ENCODE measurements at regions not wholly inside any gene's neighbourhood (a gene's known extent, or its start where the extent isn't known, plus 50 kb on each side); places are given as distances from the start of the nearest gene placed in this dataset.
"Not testable (repeated sequence)": the region's sequence is repeated elsewhere in the genome, so short reads cannot be mapped to it uniquely, and the experiment has no call there.

DNA sequence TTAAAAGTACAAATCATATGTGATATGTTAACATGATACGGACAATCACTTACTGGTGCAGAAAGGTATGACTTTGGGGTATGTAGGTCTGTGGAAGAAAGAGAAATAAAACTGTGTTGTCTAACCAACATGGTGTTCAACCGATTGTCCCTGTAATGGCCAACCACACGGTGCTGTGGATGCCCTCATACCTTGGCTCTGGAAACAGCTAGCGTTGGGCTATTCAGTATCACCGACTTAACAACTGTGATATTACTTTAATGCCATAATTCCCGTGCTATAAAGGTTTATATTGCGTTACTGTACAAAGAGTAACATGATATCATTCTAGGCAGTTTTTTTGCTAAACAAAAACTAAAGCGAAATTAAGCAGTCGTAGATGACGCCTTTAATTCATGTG lies 448.3 kb downstream of the EFNB2 start:
- in situ Hi-C loops (cut with MboI; ENCODE audit: low sequenced_read_pairs, unreplicated experiment): loop anchor here (25.0 kb wide), 1 partner anchor 450 kb away; the partner anchor contains the start of gene EFNB2
- no peak for DNase-seq (ENCODE audit: low spot score)
- TF ChIP-seq, protein P1, sequence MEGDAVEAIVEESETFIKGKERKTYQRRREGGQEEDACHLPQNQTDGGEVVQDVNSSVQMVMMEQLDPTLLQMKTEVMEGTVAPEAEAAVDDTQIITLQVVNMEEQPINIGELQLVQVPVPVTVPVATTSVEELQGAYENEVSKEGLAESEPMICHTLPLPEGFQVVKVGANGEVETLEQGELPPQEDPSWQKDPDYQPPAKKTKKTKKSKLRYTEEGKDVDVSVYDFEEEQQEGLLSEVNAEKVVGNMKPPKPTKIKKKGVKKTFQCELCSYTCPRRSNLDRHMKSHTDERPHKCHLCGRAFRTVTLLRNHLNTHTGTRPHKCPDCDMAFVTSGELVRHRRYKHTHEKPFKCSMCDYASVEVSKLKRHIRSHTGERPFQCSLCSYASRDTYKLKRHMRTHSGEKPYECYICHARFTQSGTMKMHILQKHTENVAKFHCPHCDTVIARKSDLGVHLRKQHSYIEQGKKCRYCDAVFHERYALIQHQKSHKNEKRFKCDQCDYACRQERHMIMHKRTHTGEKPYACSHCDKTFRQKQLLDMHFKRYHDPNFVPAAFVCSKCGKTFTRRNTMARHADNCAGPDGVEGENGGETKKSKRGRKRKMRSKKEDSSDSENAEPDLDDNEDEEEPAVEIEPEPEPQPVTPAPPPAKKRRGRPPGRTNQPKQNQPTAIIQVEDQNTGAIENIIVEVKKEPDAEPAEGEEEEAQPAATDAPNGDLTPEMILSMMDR (IDR thresholded peaks at IDR 0.05; ENCODE audit: borderline replicate concordance, control extremely low read depth, extremely low read depth, insufficient read depth, missing control alignments): no peak

DNA sequence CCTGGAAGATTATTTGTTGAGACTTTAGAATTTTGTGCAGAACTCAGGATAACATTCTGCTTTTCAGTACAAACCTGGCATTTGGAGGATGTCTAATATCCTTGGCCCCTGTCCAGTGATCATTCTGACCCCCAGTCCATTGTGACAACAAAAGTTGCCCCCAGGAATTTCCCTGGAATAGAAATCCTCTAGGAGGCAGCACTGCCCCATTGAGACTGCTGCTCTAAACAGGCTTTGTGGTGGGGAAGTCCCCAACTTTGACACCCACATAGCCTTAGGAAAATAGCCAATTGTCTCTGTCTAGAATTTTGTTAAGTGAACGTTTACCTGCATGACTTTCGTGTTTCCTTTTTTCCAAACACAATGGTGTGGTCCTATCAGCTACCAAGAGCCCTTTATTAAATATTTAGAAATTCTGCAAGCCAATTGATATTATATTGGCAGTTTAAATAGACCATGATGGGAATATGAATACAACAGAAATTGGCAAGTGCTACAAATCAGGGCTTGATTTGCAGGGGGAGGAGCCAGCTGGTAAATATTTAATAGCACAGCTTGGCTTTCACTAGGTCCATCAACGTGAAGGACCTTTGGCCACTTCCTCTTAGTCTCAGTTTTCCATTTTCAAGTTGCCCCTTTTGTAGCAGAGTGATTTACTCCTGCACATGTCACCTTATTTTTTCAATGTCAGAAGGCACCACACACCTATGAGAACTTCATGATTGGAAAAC lies 451.7 kb downstream of the EFNB2 start:
- in situ Hi-C loops (cut with MboI; ENCODE audit: low sequenced_read_pairs, unreplicated experiment): loop anchor here (25.0 kb wide), 1 partner anchor 454 kb away; the partner anchor contains the start of gene EFNB2
- TF ChIP-seq, protein P1 (IDR thresholded peaks at IDR 0.05; ENCODE audit: borderline replicate concordance, control extremely low read depth, extremely low read depth, insufficient read depth, missing control alignments): peak; percentile 26
- peak; percentile 40 for DNase-seq (ENCODE audit: low spot score)

DNA sequence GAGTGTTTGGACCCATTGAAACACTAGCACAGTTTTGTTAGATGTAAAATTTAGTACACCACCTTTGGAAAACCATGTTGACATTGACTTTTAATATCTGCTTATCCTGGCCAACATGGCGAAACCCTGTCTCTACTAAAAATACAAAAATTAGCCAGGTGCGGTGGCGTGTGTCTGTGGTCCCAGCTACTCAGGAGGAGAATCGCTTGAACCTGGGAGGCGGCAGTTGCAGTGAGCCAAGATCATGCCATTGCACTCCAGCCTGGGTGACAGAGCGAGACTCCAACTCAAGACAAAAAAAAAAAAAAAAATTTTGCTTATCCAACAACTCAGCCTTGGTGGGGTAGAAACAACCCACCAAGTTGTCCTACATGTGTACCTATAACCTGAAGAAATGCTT lies 454.2 kb downstream of the EFNB2 start:
- DNase-seq (ENCODE audit: low spot score): not testable (repeated sequence)
- in situ Hi-C loops (cut with MboI; ENCODE audit: low sequenced_read_pairs, unreplicated experiment): loop anchor here (25.0 kb wide), 1 partner anchor 456 kb away; the partner anchor contains the start of gene EFNB2

DNA sequence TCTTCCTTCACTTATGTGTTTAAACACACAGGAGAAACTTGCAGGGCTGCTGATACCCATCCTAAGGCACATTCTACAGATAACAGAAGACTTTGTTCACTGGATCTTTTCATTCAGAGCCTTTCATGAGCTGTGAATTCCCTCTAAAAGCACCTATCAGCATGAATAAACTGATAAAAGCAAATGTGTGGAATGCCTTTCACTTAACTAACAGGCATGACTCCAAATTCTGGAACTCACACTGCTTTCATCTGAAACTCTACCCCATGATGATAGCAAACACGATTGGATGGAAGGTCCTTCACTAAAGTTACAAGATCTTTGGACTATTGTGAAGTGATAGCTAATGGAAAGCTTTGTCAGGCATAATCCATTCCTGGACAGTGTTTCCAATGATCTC lies 457.3 kb downstream of the EFNB2 start:
- in situ Hi-C loops (cut with MboI; ENCODE audit: low sequenced_read_pairs, unreplicated experiment): loop anchor here (25.0 kb wide), 1 partner anchor 459 kb away; the partner anchor contains the start of gene EFNB2
- TF ChIP-seq, protein P1 (IDR thresholded peaks at IDR 0.05; ENCODE audit: borderline replicate concordance, control extremely low read depth, extremely low read depth, insufficient read depth, missing control alignments): no peak
- no peak for DNase-seq (ENCODE audit: low spot score)

DNA sequence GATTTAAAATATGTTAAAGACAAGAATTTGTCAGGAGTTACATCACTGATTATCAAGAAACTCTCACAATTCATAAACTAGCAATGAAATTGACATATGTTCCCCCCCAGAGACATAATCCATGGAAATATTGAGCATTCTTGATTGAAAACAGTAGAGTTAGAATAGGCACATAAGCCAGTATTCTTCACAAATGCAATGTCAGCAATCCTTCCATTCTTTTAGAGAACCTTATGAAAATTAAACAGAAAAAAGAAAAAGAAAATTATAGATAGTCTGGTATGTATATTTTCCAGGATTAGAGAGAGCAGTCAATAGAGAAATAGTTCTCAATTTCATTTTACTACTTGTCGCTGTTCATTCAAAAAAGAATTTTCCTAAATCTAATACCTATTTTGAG lies 458.4 kb downstream of the EFNB2 start:
- in situ Hi-C loops (cut with MboI; ENCODE audit: low sequenced_read_pairs, unreplicated experiment): loop anchor here (25.0 kb wide), 1 partner anchor 460 kb away; the partner anchor contains the start of gene EFNB2
- TF ChIP-seq, protein P1 (IDR thresholded peaks at IDR 0.05; ENCODE audit: borderline replicate concordance, control extremely low read depth, extremely low read depth, insufficient read depth, missing control alignments): no peak
- DNase-seq (ENCODE audit: low spot score): no peak

DNA sequence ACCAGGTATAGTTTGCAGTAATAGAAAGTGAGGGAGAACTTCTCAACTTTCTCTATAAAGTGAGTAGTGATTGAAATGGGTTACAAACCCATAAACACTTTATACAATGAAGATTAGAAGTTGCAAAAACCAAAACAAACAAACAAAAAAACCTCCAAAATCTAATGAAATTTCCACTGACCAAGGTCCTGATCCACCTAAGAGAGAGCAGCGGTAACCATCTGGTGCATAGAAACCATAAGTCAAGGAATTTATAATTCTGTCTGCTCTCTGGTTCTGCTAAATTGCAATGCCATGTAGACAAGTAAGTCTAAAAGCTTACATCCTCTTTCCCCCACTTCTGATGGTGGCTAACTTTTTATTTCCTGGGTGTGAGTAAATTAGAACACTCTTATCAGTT lies 463.4 kb downstream of the EFNB2 start:
- in situ Hi-C loops (cut with MboI; ENCODE audit: low sequenced_read_pairs, unreplicated experiment): no loop called here
- no peak for DNase-seq (ENCODE audit: low spot score)
- TF ChIP-seq, protein P1 (IDR thresholded peaks at IDR 0.05; ENCODE audit: borderline replicate concordance, control extremely low read depth, extremely low read depth, insufficient read depth, missing control alignments): no peak

DNA sequence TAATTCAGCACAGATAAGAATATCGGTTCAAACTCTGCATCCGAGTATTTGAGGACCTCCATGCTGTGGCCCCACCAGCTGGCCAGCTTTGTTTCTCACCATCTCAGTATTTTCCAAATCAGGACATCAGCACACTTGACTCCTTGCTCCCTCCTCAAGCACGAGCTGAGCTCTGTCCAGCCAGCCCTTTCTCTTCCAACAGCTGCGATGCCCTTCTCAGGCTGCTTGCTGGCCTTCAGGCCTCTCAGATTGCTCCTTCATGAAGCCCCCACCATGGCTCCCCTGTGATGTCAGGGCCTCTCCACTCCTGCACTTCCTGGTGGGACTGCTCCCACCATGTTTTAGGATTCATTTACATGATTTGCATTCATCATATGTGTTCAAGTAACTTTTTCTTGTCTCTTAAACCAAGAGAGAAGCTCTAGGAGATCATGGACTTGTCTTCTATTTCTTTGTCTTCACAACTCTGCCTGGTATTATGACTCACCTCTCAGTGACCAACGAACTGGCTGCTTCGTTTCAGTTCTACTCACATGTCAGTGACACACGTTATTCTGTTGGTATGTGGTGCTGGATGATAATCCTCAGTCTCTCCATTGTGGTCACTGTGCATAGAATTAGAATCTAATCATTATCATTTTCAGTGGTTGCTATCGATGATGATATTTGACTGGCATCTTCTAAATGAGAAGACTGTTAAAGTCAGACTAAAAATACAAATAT lies 471.7 kb downstream of the EFNB2 start:
- DNase-seq (ENCODE audit: low spot score): no peak
- in situ Hi-C loops (cut with MboI; ENCODE audit: low sequenced_read_pairs, unreplicated experiment): no loop called here
- TF ChIP-seq, protein P1 (IDR thresholded peaks at IDR 0.05; ENCODE audit: borderline replicate concordance, control extremely low read depth, extremely low read depth, insufficient read depth, missing control alignments): no peak

All from GM13976 (cell line).